ENCODE measurements at regions not wholly inside any gene's neighbourhood (a gene's known extent, or its start where the extent isn't known, plus 50 kb on each side); places are given as distances from the start of the nearest gene placed in this dataset.

- no peak for DNase-seq
- no peaks in the 10 kb centered on the region for H3K27me3 ChIP-seq (replicated peaks in 1 of 7)
- TF ChIP-seq POLR2A (IDR thresholded peaks at IDR 0.05): no peak
- TF ChIP-seq POLR2AphosphoS5 (IDR thresholded peaks at IDR 0.05): no peak
- TF ChIP-seq, protein P1, sequence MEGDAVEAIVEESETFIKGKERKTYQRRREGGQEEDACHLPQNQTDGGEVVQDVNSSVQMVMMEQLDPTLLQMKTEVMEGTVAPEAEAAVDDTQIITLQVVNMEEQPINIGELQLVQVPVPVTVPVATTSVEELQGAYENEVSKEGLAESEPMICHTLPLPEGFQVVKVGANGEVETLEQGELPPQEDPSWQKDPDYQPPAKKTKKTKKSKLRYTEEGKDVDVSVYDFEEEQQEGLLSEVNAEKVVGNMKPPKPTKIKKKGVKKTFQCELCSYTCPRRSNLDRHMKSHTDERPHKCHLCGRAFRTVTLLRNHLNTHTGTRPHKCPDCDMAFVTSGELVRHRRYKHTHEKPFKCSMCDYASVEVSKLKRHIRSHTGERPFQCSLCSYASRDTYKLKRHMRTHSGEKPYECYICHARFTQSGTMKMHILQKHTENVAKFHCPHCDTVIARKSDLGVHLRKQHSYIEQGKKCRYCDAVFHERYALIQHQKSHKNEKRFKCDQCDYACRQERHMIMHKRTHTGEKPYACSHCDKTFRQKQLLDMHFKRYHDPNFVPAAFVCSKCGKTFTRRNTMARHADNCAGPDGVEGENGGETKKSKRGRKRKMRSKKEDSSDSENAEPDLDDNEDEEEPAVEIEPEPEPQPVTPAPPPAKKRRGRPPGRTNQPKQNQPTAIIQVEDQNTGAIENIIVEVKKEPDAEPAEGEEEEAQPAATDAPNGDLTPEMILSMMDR (IDR thresholded peaks at IDR 0.05 in 8 of 11, conservative IDR thresholded peaks at IDR 0.05 in 3 of 11): no peak
- 62 to 86% (median 78%) methylated on average over 6 of the region's 6 CpGs for WGBS, 5 donors
- no peak overlapping the region for H3K4me3 ChIP-seq
- intact Hi-C loops (cut with DNase I; ENCODE audit: low total_unique reads): no loop called here
- H3K9me3 ChIP-seq: peaks cover 0 to 4% (median 0%) of the 10 kb centered on the region in 8 donors
- H3K27ac ChIP-seq: no peak overlapping the region
- no peaks in the 10 kb centered on the region for H3K36me3 ChIP-seq
- H3K4me1 ChIP-seq: no peaks in the 10 kb centered on the region
These were observed 485.3 kb downstream of the SLITRK6 start for GRCh38 chr13:85313761-85314503.

GRCh38 chr13:85312071-85312470 lies 487.1 kb downstream of the SLITRK6 start:
- H3K9me3 ChIP-seq: peaks cover 0 to 9% (median 2%) of the 10 kb centered on the region in 8 donors

GRCh38 chr13:85303630-85304029 lies 495.6 kb downstream of the SLITRK6 start:
- intact Hi-C loops (cut with DNase I; ENCODE audit: low total_unique reads): no loop called here
- no peak for DNase-seq
- WGBS, 5 donors: 48 to 64% (median 59%) methylated on average over 4 of the region's 4 CpGs
- peaks cover 0 to 5% (median 0%) of the 10 kb centered on the region in 8 donors for H3K9me3 ChIP-seq
- no peaks in the 10 kb centered on the region for H3K36me3 ChIP-seq
- H3K27me3 ChIP-seq (replicated peaks in 1 of 7): no peaks in the 10 kb centered on the region
- H3K27ac ChIP-seq: no peak overlapping the region
- no peak overlapping the region for H3K4me3 ChIP-seq
- TF ChIP-seq, protein P1 (IDR thresholded peaks at IDR 0.05 in 8 of 11, conservative IDR thresholded peaks at IDR 0.05 in 3 of 11): no peak
- no peak for TF ChIP-seq POLR2AphosphoS5 (IDR thresholded peaks at IDR 0.05)
- TF ChIP-seq POLR2A (IDR thresholded peaks at IDR 0.05): no peak
- no peaks in the 10 kb centered on the region for H3K4me1 ChIP-seq

More at GRCh38 chr13:85312071-85312470, 487.1 kb downstream of the SLITRK6 start:
- TF ChIP-seq POLR2A (IDR thresholded peaks at IDR 0.05) (no peak), POLR2AphosphoS5 (IDR thresholded peaks at IDR 0.05) (no peak)
- TF ChIP-seq, protein P1 (IDR thresholded peaks at IDR 0.05 in 8 of 11, conservative IDR thresholded peaks at IDR 0.05 in 3 of 11): no peak
- H3K4me1 ChIP-seq: no peaks in the 10 kb centered on the region
- no peaks in the 10 kb centered on the region for H3K27me3 ChIP-seq (replicated peaks in 1 of 7)
- WGBS, 5 donors: 49 to 72% (median 69%) methylated on average over 4 of the region's 4 CpGs
- no peak overlapping the region for H3K27ac ChIP-seq
- no peak overlapping the region for H3K4me3 ChIP-seq
- no peaks in the 10 kb centered on the region for H3K36me3 ChIP-seq
- DNase-seq: no peak
- intact Hi-C loops (cut with DNase I; ENCODE audit: low total_unique reads): no loop called here

- DNase-seq: no peak
- Histone ChIP-seq H3K27ac (no peak overlapping the region), H3K27me3 (replicated peaks in 1 of 7) (no peaks in the 10 kb centered on the region), H3K4me1 (no peaks in the 10 kb centered on the region), H3K4me3 (no peak overlapping the region), H3K36me3 (no peaks in the 10 kb centered on the region), H3K9me3 (no peaks in the 10 kb centered on the region)
- WGBS, 5 donors: 50 to 81% (median 68%) methylated on average over 1 of the region's 1 CpG
- TF ChIP-seq, protein P1 (IDR thresholded peaks at IDR 0.05 in 8 of 11, conservative IDR thresholded peaks at IDR 0.05 in 3 of 11): no peak
- TF ChIP-seq POLR2AphosphoS5 (IDR thresholded peaks at IDR 0.05) (no peak), POLR2A (IDR thresholded peaks at IDR 0.05) (no peak)
- intact Hi-C loops (cut with DNase I; ENCODE audit: low total_unique reads): no loop called here
These were observed 500.8 kb downstream of the SLITRK6 start for GRCh38 chr13:85298387-85298924.
